Psoas muscle (tissue), 7 donors: ENCODE measurements at regions not wholly inside any gene's neighbourhood (a gene's known extent, or its start where the extent isn't known, plus 50 kb on each side); places are given as distances from the start of the nearest gene placed in this dataset.

ENCODE experiments used
- ATAC-seq, 4 donors: fragments of 200-7000 bp; cut with Tn5 transposase; one replicate each; pipeline ENCODE4 v1.9.1; 2020; ENCODE audit warnings: moderate library complexity in 3 of 4, mild to moderate bottlenecking in 2 of 4
- DNase-seq, 2 donors: peaks; one replicate each; pipeline ENCODE4 v3.0.0-alpha.2; 2020
- H3K27ac ChIP-seq: fragments of 200-600 bp; one replicate; pipeline ENCODE4 v1.8.0; 2022
- H3K27me3 ChIP-seq, 3 donors: fragments of 200-600 bp in 1 of 3; one replicate each; pipeline versions ENCODE4 v1.6.1 to v1.8.0; 2013 to 2022; ENCODE audit warnings: low read length in 2 of 3, mild to moderate bottlenecking in 2 of 3, moderate library complexity in 1 of 3; ENCODE audit not compliant: insufficient read depth in 3 of 3
- H3K36me3 ChIP-seq, 2 donors: fragments of 200-600 bp in 1 of 2; one replicate each; pipeline versions ENCODE4 v1.6.1 to v1.8.0; 2013 to 2022; ENCODE audit warnings: low read depth in 1 of 2, mild to moderate bottlenecking in 1 of 2, moderate library complexity in 1 of 2; ENCODE audit not compliant: insufficient read depth in 1 of 2
- H3K4me1 ChIP-seq: fragments of 200-600 bp; one replicate; pipeline ENCODE4 v1.8.0; 2022
- H3K4me3 ChIP-seq: fragments of 200-600 bp; one replicate; pipeline ENCODE4 v1.8.0; 2022; ENCODE audit warnings: mild to moderate bottlenecking
- H3K9me3 ChIP-seq: fragments of 200-600 bp; one replicate; pipeline ENCODE4 v1.8.0; 2022
- CTCF ChIP-seq: fragments of 200-600 bp; IDR thresholded peaks from one replicate; pipeline ENCODE4 v1.8.0; 2022; ENCODE audit warnings: antibody characterized with exemption
- WGBS, 3 donors: extraction: QIAGEN DNeasy Blood & Tissue Kit; methylation state at CpG; one replicate each; pipeline versions ENCODE4 v1.1.6 to v1.1.7; 2013; 5-methylcytosine and 5-hydroxymethylcytosine counted together
- intact Hi-C, 2 donors: fragments of 100-400 bp; cut with DNase I; formaldehyde crosslinking; loops; one replicate each; pipeline versions ENCODE4 v1.11.0 to v1.14.2; 2022
- donor health status: healthy with polysubstance abuse.
- donor health status: DM: no; HTN: no; CAD: no; lungs with moderate emphysema.
- donor health status: Bipolar disorder and iron deficiency.
- donor health status: healthy.
- donor health status: DM: yes; HTN: yes; CAD: no.
- donor health status: DM: no; HTN: no; CAD: no.
- donor health status: DM: yes; HTN: yes; CAD: no.

- no peaks in the 10 kb centered on the region for H3K4me1 ChIP-seq
- no peak overlapping the region for H3K27ac ChIP-seq
- 86 to 87% (median 86%) methylated on average over 6 of the region's 6 CpGs for WGBS, 3 donors
- intact Hi-C loops: no loop called here
- ATAC-seq: no peak
- H3K36me3 ChIP-seq: no peaks in the 10 kb centered on the region
- H3K4me3 ChIP-seq: no peak overlapping the region
- H3K9me3 ChIP-seq: no peaks in the 10 kb centered on the region
- peaks cover 0 to 2% (median 0%) of the 10 kb centered on the region in 3 donors for H3K27me3 ChIP-seq
- no peak for DNase-seq
- TF ChIP-seq CTCF: no peak
These were observed 605.4 kb downstream of the INHBA start for GRCh38 chr7:41097501-41097900.

- H3K27me3 ChIP-seq: peaks cover 0 to 2% (median 0%) of the 10 kb centered on the region in 3 donors
- ATAC-seq (no peak), DNase-seq (no peak)
- no peaks in the 10 kb centered on the region for H3K9me3 ChIP-seq
- H3K36me3 ChIP-seq: no peaks in the 10 kb centered on the region
- no peak for TF ChIP-seq CTCF
- intact Hi-C loops: no loop called here
- WGBS, 3 donors: 79 to 84% (median 79%) methylated on average over 4 of the region's 4 CpGs
- no peak overlapping the region for H3K4me3 ChIP-seq
- H3K27ac ChIP-seq: no peak overlapping the region
- H3K4me1 ChIP-seq: no peaks in the 10 kb centered on the region
These were observed 606.0 kb downstream of the INHBA start for GRCh38 chr7:41096917-41097316.

GRCh38 chr7:41093141-41093540 is 609.7 kb downstream of the INHBA start:
- DNase-seq: no peak
- WGBS, 3 donors: 73 to 84% (median 81%) methylated on average over 3 of the region's 3 CpGs

GRCh38 chr7:41085244-41085643 is 617.6 kb downstream of the INHBA start:
- Histone ChIP-seq H3K27me3 (no peaks in the 10 kb centered on the region), H3K9me3 (peaks cover 5% of the 10 kb centered on the region), H3K27ac (no peak overlapping the region), H3K4me3 (no peak overlapping the region), H3K36me3 (no peaks in the 10 kb centered on the region), H3K4me1 (no peaks in the 10 kb centered on the region)
- WGBS, 3 donors: 85 to 87% (median 87%) methylated on average over 2 of the region's 2 CpGs
- no peak for TF ChIP-seq CTCF
- intact Hi-C loops: no loop called here
- DNase-seq: no peak
- no peak for ATAC-seq

More at GRCh38 chr7:41093141-41093540, 609.7 kb downstream of the INHBA start:
- Histone ChIP-seq H3K4me3 (no peak overlapping the region), H3K9me3 (peaks cover 5% of the 10 kb centered on the region), H3K27ac (no peak overlapping the region), H3K36me3 (no peaks in the 10 kb centered on the region), H3K4me1 (no peaks in the 10 kb centered on the region), H3K27me3 (no peaks in the 10 kb centered on the region)
- TF ChIP-seq CTCF: no peak
- no peak for ATAC-seq
- intact Hi-C loops: no loop called here

GRCh38 chr7:41084381-41084780 is 618.5 kb downstream of the INHBA start:
- H3K9me3 ChIP-seq: peaks cover 5% of the 10 kb centered on the region
- no peaks in the 10 kb centered on the region for H3K27me3 ChIP-seq
- H3K4me1 ChIP-seq: no peaks in the 10 kb centered on the region
- ATAC-seq (no peak), DNase-seq (no peak)
- TF ChIP-seq CTCF: no peak
- intact Hi-C loops: no loop called here
- H3K4me3 ChIP-seq: no peak overlapping the region
- H3K27ac ChIP-seq: no peak overlapping the region
- H3K36me3 ChIP-seq: no peaks in the 10 kb centered on the region
- 69 to 82% (median 82%) methylated on average over 2 of the region's 2 CpGs for WGBS, 3 donors
